Hypothalamus (tissue), 51 donors: ENCODE measurements at regions not wholly inside any gene's neighbourhood (a gene's known extent, or its start where the extent isn't known, plus 50 kb on each side); places are given as distances from the start of the nearest gene placed in this dataset.
"Not testable (repeated sequence)": the region's sequence is repeated elsewhere in the genome, so short reads cannot be mapped to it uniquely, and the experiment has no call there.

Experiments used
- DNase-seq, 51 donors: peaks; one replicate each; lab custom pipeline; 2025; lab: John Stamatoyannopoulos, UW

DNA sequence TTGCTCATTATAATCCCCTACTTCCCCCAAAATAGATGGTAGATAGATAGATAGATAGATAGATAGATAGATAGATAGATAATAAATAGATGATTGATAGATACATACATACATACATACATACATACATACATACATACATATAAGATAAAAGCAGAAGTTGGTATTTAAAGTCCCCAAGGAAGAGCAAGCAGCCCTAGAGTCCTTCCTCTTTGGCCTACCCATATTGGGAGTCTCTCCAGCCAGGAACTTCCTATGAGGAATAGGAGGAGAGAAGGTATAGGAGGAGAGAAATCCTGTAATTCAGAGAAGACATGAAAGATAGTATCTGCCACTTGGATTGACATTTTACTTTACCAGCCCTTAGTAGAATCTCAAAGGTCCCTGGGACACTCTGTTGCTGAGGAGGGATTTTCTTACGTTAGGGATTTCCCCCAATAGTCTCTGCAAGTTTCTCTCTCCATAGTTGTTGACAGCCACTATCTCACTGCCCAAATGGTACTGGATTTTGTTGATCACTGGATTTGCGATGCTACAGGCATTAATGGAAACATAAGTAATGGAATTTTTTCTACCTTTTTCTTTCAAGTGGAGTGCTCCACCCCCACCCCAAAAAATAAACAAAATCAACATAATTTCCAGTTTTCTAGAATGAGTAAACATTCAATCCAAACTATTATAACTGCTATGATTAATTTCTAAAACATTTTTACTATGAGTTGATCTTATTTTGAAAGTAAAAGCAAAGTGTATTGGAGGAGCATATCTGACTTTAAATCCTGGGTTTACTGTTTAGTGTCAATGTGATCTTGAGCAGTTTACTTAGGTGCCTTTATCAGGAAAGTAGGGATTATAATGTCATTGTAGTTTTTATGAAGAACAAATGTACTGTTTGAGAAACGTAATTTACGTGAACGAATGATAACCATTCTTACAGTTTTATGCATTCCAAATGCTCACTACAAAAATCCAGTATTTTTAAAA, 93.2 kb upstream of the TNFSF4 start:
- no peak for DNase-seq

DNA sequence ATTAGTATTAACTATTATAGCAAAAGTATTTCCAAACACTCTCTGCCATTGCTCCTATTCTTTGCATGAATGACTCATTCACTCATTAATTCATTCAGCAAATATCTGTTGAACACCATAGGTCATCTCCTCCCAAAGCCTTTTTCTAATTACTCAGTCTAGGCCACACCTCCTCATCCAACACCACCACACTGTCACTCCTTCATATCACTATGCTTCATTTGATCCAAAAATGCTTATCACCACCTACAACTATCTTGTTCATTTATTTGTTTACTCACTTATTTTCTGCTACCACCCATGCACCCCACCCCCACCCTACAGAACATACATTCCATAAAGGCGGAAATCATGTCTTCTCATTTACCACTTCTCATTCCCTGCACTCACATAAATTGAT, 94.4 kb upstream of the TNFSF4 start:
- DNase-seq = no peak

DNA sequence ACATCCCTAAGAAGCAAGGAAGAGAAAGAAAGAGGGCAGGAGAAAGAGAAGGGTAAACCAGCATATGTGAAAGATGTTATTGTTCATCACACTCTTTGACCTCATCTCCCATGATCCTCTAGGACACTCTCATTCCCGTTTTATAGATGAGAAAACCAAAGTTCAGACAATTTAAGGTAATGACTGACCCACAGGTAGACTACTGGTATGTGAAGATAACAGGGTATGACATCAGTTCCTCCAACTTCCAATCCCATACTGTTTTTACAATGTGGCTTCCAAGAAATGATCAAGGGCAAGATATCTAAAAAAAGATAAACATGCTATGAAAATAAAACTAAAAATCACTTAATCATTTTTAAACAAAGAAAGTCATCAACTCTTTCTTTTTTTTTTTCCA, 95.2 kb upstream of the TNFSF4 start:
- DNase-seq = no peak

DNA sequence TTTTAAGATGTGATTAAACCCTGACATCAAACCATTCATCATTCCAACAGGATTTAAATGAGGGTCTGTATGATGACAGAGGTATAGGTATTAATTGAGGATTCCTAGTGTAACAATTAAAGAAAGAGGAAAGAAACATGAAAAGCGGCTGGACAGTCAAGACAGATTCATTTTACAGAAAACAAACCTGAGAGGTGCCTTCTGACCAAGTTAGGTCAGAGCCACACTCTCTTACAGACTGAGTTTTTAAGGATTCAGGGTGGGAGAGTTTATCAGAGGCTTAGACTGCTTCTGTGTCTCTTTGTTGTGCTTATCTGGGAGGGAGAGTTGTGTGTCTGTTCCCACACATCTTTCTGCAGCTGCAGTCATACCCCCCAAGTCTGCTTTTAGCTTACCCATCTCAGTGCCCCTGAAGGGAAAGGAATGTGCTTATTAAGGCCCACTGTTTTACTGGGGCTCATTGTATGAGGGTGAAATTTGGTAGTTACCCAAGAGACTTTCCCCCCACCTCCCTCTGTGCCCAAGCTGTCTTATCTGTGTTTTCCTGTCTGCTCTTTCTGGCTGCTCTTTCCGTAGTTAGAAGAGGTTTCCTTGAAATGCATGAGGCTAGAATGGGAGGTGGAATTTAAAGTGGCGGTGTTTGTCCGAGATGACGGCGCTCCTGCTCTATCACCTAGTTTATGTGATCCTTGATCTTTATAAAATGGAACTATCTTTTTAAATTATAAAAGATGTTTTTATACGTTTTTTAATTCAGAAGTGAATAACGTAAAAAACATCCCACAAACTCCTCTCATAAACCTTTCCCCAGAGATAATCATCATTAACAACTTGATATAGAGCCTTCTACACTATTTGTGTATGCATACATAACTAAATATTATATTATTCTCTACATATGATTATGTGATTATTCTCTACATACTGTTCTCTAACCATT, 96.0 kb upstream of the TNFSF4 start:
- DNase-seq = no peak

DNA sequence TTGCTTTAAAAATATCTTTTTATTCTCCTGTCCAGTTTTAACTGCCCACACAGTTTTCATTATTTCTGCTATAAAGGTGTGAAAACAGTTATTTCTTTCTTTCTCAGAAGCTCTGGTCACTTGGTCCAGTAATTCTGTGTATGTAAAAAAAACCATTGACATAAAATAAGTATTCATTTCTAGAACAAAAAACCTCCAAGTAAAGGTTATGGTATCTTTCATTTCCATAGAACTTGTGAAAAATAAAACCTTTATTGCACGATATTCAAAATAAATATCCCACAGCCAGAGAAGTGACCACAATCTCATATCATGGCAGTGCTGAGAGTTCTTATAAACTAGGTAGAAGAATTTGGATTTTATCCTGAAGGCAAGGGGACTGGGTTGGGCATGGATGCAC, 96.9 kb upstream of the TNFSF4 start:
- DNase-seq = no peak

DNA sequence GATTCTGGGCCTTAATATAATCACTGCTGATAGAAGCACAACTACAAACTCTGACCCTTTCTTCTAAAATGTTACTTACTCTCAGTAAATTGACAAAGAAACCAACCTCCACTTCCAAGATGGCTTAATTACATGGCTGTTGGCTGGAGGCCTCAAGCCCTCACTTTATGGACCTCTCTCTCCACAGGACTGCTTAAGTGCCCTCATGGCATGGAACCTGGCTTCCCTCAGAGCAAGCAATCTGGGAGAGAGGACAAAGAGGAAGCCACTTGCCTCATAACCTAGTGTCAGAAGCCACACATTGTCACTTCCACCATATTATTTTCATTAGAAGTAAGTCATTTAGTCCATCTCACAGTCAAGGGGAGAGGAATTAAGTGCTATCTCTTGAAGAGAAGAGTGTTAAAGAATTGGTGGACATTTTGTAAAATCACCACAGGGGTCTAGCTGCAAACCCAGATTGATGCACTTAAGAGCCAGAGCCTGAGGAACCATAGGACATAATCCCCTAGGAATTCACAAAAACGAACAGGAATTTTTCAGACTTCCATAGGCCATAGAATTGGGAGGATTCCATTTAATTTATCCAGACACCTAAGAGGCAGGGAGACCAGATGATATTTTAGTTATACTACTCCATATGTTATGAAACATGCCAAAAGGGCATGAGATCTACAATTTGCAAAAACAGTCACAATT, 97.5 kb upstream of the TNFSF4 start:
- DNase-seq = no peak

DNA sequence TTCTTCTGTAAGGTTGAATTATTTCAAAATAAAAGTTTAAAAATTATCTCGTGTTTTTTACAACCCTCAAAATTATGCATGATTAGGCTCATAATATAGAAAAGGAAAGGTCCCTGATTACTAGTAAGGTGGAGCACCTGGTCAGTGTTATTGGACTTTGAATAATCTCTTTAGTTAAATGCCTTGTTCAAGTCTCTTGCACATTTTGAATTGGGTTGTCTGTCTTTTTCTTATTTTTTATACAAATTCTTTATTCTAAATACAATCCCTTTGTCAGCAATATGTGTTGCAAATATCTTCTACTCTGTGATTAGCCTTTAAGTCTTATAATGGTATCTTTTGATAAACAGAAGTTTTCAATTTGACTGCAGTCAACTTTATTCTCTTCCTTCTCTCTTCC, 100.7 kb upstream of the TNFSF4 start:
- DNase-seq = no peak

DNA sequence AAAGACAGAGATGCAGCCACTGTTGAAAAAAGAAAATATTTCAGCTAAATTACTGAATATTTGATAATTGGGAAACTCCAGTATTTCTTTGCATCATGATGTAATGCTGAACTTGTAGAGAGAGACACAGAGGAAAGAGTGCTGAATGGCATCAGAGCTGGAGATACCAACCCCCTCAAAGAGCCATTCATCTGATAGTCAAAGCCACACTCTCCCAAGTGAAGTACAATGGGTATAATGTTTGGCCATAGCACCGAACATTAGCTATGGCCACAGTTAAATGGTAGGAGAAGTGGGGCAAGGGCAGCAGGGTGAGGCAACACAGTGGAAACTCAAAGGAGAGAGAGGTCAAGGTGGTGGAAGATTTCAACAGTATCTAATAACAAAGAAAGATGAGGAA, 107.5 kb upstream of the TNFSF4 start:
- no peak for DNase-seq

DNA sequence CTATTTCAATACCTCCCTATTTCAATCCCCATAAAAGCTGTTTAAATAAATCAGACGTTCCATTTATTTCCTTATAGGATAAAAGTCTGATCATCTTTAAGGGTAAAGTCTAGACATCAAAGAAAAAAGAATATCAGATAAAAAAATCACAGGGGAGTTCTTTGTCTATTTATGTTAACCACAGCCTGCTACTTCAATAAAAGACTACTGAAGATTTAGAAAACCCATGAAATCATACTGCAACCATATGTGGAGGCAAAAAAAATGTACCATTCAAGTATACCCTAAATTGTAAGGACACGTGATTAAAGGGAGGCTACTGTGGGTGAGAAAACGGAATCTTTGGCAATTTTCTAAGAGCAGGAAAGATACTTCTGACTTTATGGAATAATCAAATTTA, 108.2 kb upstream of the TNFSF4 start:
- DNase-seq = no peak

DNA sequence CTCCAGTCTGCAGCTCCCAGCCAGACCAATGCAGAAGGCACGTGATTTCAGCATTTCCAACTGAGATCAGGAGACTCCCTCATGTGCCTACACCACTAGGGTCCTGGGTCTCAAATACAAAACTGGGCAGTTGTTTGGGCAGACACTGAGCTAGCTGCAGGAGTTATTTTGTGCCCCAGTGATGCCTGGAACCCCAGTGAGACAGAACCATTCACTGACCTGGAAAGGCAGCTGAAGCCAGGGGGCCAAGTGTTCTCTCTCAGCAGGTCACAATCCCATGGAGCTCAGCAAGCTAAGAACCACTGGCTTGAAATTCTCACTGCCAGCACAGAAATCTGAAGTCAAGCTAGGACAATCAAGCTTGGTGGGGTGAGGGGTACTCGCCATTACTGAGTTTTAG, 111.7 kb upstream of the TNFSF4 start:
- no peak for DNase-seq

DNA sequence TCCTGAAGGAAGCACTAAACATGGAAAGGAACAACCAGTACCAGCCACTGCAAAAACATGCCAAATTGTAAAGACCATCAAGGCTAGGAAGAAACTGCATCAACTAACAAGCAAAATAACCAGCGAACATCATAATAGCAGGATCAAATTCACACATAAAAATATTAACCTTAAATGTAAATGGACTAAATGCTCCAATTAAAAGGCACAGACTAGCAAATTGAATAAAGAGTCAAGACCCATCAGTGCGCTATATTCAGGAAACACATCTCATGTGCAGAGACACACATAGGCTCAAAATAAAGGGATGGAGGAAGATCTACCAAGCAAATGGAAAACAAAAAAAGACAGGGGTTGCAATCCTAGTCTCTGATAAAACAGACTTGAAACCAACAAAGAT, 117.2 kb upstream of the TNFSF4 start:
- not testable (repeated sequence) for DNase-seq

DNA sequence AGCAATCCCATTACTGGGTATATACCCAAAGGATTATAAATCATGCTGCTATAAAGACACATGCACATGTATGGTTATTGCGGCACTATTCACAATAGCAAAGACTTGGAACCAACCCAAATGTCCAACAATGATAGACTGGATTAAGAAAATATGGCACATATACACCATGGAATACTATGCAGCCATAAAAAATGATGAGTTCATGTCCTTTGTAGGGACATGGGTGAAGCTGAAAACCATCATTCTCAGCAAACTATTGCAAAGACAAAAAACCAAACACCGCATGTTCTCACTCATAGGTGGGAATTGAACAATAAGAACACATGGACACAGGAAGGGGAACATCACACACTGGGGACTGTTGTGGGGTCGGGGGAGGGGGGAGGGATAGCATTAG, 120.9 kb upstream of the TNFSF4 start:
- not testable (repeated sequence) for DNase-seq

DNA sequence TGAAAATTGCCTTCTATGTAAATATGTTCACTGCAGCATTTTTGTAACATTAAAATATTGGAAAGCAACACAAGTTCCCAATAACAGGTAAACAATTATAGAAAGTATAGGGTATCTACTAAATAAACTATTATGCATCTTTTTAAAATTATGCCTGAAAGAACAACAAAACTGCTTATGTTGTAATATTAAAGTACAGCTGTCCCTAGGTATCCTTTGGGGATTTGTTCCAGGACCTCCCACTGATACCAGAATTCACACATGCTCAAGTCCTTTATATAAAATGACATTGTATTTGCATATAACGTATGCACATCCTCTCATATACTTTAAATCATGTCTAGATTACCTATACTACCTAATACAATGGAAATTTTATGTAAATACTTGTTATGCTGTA, 121.8 kb upstream of the TNFSF4 start:
- no peak for DNase-seq

DNA sequence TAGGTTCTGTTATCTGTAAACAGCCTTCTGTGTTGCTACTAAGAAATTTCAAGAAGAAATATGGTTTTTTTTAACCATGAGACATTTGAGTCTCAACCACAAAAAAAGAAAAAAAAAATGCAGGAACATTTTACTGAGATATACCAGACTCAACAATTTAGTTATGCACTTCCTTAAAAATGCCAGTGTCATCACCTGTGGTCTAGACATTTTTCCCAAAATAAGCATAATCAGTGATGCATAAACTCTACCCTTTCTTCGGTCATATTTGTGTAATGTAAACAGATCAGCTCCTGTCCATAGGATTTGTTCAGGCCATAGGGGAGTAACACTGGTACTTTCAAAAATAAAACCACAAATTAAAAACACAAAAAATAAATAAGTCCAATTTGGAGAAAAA, 122.6 kb upstream of the TNFSF4 start:
- no peak for DNase-seq

DNA sequence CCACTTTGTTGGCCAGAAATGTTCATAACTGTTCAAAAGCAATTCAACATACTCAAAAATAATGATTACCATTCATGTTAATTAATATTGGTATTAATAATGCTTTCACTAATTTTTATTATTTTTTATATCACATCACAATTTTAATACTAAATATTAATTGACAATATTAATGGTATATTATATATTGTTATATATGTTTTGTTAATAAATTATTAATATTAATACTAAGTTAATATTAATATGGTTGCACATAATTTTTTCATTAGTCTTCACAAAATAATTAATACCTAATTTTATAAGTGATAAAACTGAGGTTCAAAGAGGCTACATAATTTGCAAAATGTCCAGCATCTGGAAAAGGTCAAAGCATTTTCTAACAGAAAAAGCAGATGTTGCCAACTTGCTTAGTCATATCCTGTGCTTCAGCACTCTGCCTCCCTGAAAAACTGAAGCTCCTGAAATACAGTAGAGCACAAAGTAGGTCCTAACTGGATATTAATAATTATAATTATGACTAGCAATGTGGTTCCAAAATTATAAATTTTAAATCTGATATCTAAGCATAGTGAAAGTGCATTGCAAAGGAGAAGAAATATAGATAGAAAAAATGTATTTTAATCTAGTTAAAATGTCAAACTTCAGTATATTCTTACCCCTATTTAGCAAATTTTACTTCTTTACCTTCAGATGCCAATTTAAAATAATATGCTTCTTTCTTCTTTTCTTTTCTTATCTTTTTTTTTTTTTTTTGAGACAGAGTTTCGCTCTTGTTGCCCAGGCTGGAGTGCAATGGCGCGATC, 123.2 kb upstream of the TNFSF4 start:
- DNase-seq = no peak

DNA sequence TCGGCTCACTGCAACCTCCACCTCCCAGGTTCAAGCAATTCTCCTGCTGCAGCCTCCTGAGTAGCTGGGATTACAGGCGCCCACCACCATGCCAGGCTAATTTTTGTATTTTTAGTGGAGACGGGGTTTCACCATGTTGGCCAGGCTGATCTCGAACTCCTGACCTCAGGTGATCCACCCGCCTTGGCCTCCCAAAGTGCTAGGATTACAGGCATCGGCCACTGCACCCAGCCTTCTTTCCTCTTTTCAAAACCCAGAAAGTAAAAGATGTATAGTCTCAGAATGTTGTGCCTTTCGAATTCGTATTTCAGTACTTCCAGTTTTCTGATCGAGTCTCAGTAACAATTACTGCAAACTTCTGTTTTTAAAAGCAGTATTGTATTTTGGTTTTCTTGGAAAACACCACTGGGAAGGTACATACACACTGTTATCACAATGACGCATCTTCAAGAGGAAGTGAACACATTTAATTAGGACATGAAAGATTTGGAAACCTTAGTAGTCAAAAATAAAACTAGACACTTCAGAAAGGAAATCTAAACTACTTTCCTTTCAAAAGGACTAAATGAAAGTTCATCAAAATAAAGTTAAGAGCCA, 123.9 kb upstream of the TNFSF4 start:
- DNase-seq = not testable (repeated sequence)

DNA sequence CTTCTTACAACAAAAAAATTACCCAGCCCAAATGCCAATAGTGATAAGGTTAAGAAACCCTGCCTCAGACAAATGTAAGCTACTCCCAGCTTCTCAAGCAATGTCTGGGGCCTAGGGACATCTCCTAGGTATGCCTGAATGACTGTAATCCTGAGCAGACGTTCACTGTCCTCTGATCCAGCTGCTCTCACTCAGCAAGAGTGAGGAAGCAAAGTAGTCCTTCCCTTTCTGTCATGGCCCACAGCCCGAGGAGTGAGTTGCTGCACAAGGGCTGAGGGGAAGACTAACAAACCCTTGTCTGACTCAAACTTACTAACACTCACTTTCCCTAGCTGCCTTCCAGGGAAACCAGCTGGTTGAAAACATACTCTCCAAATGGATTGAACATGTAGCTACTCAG, 124.9 kb upstream of the TNFSF4 start:
- no peak for DNase-seq

DNA sequence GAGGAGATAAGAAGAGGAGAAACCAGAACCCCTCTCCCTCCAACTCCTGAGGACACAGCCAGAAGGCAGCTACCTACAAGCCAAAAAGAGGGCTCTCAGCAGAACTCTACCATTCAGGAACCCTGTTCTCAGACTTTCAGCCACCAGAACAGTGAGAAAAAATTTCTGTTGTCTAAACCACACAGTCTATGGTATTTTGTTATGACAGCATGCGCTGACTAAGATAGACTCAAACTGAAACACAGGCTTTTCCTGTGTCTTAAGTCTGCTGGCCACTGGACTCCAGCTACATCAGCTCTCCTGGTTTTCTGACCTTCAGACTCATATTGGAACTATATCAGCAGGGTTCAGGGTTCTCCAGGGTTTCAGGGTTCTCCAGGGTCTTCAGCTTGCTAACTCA, 126.5 kb upstream of the TNFSF4 start:
- no peak for DNase-seq

DNA sequence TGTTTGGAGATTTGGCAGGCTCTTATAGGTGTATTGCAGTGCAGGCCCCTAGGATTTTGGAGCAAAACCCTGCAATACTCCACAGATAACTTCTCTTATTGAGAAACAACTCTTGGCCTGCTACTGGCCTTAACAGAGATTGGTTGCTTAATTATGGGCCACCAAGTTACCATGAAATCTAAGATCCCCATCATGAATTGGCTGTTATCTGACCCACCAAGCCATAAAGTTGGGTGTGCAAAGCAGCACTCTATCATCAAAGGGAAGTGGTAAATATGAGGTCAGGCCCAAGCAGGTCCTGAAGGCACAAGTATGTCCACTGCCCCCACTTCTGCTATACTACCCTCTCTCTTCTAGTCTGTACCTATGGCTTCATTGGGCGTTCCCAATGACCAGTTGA, 130.0 kb upstream of the TNFSF4 start:
- no peak for DNase-seq

DNA sequence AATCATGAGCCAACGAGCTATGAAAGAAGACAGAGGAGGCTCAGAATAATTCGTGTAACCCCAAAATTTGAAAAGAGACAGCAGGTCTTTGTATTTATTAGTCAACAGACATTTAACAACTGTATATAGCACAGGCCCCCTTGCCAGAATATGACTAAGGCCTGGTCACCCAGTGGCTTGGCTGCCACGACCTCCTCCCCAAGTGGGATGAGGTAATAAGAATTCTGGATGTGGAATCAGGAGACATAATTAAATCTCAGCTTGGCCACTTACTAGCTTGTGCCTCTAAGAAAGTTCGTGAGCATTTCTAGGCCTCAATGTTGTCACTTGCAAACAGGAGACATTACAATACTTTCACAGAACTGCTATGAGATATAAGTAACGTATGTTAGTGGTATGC, 134.2 kb upstream of the TNFSF4 start:
- no peak for DNase-seq
